Activated CD4-positive, alpha-beta memory T cell treated with anti-CD3 and anti-CD28 coated beads, Interleukin-2, amount 10 ng/mL, durations not matched to agents 7 days and 5 days (primary cell): ENCODE measurements at regions not wholly inside any gene's neighbourhood (a gene's known extent, or its start where the extent isn't known, plus 50 kb on each side); places are given as distances from the start of the nearest gene placed in this dataset.

Experiments used
- CTCF ChIA-PET: fragments of 350-600 bp; sonication (Branson Sonifier 250); formaldehyde crosslinking; loops from one replicate; lab custom pipeline; 2021; ENCODE audit warnings: antibody characterized with exemption, inconsistent platforms; lab: Charles Lee
- POLR2A ChIA-PET: fragments of 350-600 bp; sonication (Branson Sonifier 250); formaldehyde crosslinking; loops from one replicate; lab custom pipeline; 2021; ENCODE audit warnings: antibody characterized with exemption; lab: Charles Lee
- DNase-seq: peaks from one replicate; pipeline ENCODE4 v3.0.0-alpha.2; 2020
- H3K27ac Mint-ChIP-seq: one replicate; pipeline ENCODE4 v1.8.0; 2021; ENCODE audit warnings: mild to moderate bottlenecking, mixed read lengths
- H3K27me3 Mint-ChIP-seq: one replicate; pipeline ENCODE4 v1.8.0; 2021; ENCODE audit warnings: mixed read lengths
- H3K36me3 Mint-ChIP-seq: one replicate; pipeline ENCODE4 v1.8.0; 2021; ENCODE audit warnings: low read depth, mixed read lengths
- H3K4me1 Mint-ChIP-seq: one replicate; pipeline ENCODE4 v1.8.0; 2021; ENCODE audit warnings: mixed read lengths
- H3K4me3 Mint-ChIP-seq: one replicate; pipeline ENCODE4 v1.8.0; 2021; ENCODE audit warnings: mild to moderate bottlenecking, mixed read lengths
- H3K9me3 Mint-ChIP-seq: one replicate; pipeline ENCODE4 v1.8.0; 2021; ENCODE audit warnings: mixed read lengths

- Mint-ChIP-seq H3K36me3 (no peaks in the 10 kb centered on the region), H3K4me3 (no peak overlapping the region), H3K27ac (no peak overlapping the region), H3K27me3 (no peaks in the 10 kb centered on the region), H3K4me1 (no peaks in the 10 kb centered on the region), H3K9me3 (peaks cover 5% of the 10 kb centered on the region)
- no peak for DNase-seq
- ChIA-PET CTCF (no interaction called here), POLR2A (no interaction called here)
Measured at GRCh38 chr20:55266361-55266760, 739.0 kb downstream of the CBLN4 start.

DNA sequence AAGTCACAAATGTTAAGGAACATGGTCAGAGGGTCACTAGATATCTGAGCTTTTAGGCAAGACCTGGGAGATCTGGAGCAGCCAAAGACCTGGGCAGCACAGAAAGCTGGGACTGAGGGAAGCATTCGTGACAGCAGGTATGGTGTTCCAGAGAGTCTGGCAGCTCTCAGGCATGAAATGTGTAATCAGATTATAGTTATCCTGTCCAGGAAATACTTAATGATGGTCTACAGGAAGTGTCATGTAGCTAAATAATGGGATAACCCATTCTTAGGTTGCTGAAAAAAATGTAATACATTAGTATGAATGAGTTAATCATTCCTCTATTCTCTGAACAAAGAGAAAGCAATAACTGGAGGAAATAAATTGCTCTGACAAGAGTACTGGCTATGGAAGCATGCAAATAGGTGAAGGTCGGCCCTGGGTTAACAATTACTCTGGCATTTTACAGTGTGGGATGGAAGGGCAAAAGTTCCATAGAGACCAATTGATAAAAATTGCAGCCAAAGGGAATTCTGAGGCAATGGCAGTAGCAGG is 740.5 kb downstream of the CBLN4 start:
- CTCF ChIA-PET, result no interaction called here
- no peak overlapping the region for H3K27ac Mint-ChIP-seq
- no peaks in the 10 kb centered on the region for H3K4me1 Mint-ChIP-seq
- peaks cover 5% of the 10 kb centered on the region for H3K9me3 Mint-ChIP-seq
- POLR2A ChIA-PET, result no interaction called here
- no peaks in the 10 kb centered on the region for H3K27me3 Mint-ChIP-seq
- H3K36me3 Mint-ChIP-seq, result no peaks in the 10 kb centered on the region
- DNase-seq, result no peak
- no peak overlapping the region for H3K4me3 Mint-ChIP-seq

DNA sequence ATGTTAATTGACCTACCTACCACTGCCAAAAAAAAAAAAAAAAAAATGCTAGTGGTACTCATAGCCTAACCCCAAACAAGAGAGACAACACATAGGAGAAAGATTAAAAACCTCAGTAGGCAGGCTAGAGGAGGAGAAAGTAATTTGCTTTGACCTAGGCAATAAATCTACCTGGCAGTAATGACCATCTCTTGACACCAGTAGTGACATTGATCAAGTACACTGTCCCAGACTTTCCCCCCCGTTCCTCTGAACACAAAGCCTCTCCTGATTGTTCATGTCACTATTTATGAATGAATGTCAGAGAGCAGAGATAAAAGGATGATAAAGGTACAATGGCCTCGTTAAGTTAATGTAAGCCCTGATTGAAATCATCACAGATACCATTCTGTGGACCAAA is 746.8 kb downstream of the CBLN4 start:
- H3K36me3 Mint-ChIP-seq, result no peaks in the 10 kb centered on the region
- ChIA-PET POLR2A (no interaction called here), CTCF (no interaction called here)
- no peak overlapping the region for H3K4me3 Mint-ChIP-seq
- no peaks in the 10 kb centered on the region for H3K27me3 Mint-ChIP-seq
- DNase-seq, result no peak
- peaks cover 9% of the 10 kb centered on the region for H3K9me3 Mint-ChIP-seq
- H3K27ac Mint-ChIP-seq, result no peak overlapping the region
- H3K4me1 Mint-ChIP-seq, result no peaks in the 10 kb centered on the region

DNA sequence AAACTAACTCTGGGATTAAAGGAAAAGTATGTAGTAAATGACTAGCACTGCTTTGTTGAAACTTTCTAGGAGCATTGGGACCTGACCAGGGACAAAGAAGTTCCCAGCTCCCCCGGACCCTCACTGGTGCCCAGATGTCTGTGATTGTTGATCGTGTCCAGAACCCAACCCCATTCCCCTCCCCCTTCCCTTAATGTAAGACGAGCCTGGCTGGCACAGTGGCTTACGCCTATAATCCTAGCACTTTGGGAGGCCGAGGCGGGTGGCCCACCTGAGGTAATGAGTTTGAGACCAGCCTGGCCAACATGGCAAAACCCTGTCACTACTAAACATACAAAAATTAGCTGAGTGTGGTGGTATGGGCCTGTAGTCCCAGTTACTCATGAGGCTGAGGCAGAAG is 750.3 kb downstream of the CBLN4 start:
- CTCF ChIA-PET, result no interaction called here
- POLR2A ChIA-PET, result no interaction called here
- H3K4me3 Mint-ChIP-seq, result no peak overlapping the region
- peaks cover 10% of the 10 kb centered on the region for H3K9me3 Mint-ChIP-seq
- no peaks in the 10 kb centered on the region for H3K4me1 Mint-ChIP-seq
- DNase-seq, result no peak
- H3K27me3 Mint-ChIP-seq, result no peaks in the 10 kb centered on the region
- H3K36me3 Mint-ChIP-seq, result no peaks in the 10 kb centered on the region
- H3K27ac Mint-ChIP-seq, result no peak overlapping the region

DNA sequence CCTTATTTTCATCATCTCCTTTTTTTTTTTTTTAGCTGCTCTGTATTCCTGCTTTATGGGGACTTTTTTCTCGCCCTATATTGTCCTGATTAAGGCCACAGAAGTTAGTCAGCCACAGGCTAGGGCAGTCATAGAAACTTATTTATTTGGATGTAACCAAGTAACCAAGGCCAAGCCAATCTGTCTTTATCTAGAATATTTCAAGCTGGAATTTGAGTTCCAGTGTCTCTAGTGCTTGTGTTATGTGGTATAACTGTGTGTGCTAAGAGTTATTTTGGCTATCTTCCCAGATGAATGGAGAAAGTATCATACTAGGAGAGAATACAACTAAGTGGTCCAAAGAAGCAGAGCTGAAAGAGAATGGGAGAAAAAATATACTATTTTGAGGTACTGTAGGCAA is 751.5 kb downstream of the CBLN4 start:
- Mint-ChIP-seq H3K27me3 (no peaks in the 10 kb centered on the region), H3K36me3 (no peaks in the 10 kb centered on the region), H3K4me1 (no peaks in the 10 kb centered on the region), H3K27ac (no peak overlapping the region), H3K9me3 (peaks cover 16% of the 10 kb centered on the region), H3K4me3 (no peak overlapping the region)
- POLR2A ChIA-PET, result no interaction called here
- no peak for DNase-seq
- CTCF ChIA-PET, result no interaction called here

- Mint-ChIP-seq H3K27me3 (no peaks in the 10 kb centered on the region), H3K9me3 (peaks cover 11% of the 10 kb centered on the region), H3K27ac (no peak overlapping the region), H3K4me1 (no peaks in the 10 kb centered on the region), H3K36me3 (no peaks in the 10 kb centered on the region), H3K4me3 (no peak overlapping the region)
- ChIA-PET POLR2A (no interaction called here), CTCF (no interaction called here)
- no peak for DNase-seq
Measured at GRCh38 chr20:55252521-55252920, 752.8 kb downstream of the CBLN4 start.

- Mint-ChIP-seq H3K4me3 (no peak overlapping the region), H3K9me3 (peaks cover 17% of the 10 kb centered on the region), H3K4me1 (no peaks in the 10 kb centered on the region), H3K27ac (no peak overlapping the region), H3K27me3 (no peaks in the 10 kb centered on the region), H3K36me3 (no peaks in the 10 kb centered on the region)
- ChIA-PET POLR2A (no interaction called here), CTCF (no interaction called here)
- DNase-seq, result no peak
Measured at GRCh38 chr20:55251170-55251569, 754.1 kb downstream of the CBLN4 start.

- POLR2A ChIA-PET, result no interaction called here
- CTCF ChIA-PET, result no interaction called here
- no peak overlapping the region for H3K27ac Mint-ChIP-seq
- peaks cover 16% of the 10 kb centered on the region for H3K9me3 Mint-ChIP-seq
- no peaks in the 10 kb centered on the region for H3K4me1 Mint-ChIP-seq
- H3K36me3 Mint-ChIP-seq, result no peaks in the 10 kb centered on the region
- no peaks in the 10 kb centered on the region for H3K27me3 Mint-ChIP-seq
- DNase-seq, result no peak
- H3K4me3 Mint-ChIP-seq, result no peak overlapping the region
Measured at GRCh38 chr20:55242853-55243252, 762.5 kb downstream of the CBLN4 start.

DNA sequence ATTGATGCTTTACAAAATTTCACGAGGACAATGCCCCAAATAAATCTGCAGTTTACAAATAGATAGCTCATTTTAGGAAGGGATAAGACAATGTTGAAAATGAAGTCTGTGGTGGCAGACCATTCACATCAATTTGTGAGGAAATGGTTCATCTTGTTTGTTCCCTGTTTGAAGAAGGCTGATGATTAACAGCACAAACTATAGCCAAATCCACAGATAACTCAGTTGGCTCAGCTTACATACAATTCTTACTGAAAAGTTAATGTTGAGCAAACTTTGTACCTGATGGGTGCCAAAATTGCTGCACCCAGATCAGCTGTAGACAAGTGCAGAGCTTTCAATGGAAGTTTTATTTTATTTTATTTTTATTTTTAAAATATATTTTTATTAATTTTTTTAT is 763.9 kb downstream of the DOK5 start:
- Mint-ChIP-seq H3K4me1 (no peaks in the 10 kb centered on the region), H3K4me3 (no peak overlapping the region)
- CTCF ChIA-PET, result no interaction called here

DNA sequence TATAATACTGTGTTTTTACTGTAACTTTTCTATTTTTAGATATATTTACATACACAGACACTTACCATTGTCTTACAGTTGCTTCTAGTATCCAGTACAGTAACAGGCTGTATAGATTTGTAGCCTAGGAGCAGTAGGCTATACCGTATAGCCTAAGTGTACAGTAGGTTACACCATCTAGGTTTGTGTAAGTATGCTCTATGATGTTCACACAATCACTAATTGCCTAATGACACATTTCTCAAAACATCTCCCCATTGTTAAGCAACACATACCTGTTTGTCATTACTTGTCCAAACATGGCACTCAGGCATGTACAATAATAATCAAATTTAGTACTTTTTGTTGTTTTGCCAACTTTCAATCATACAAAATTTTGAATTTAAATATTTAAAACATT is 757.3 kb downstream of the DOK5 start:
- POLR2A ChIA-PET, result no interaction called here
- CTCF ChIA-PET, result no interaction called here
- peaks cover under 1% of the 10 kb centered on the region for H3K9me3 Mint-ChIP-seq
- no peaks in the 10 kb centered on the region for H3K4me1 Mint-ChIP-seq
- no peak for DNase-seq
- no peak overlapping the region for H3K27ac Mint-ChIP-seq
- no peaks in the 10 kb centered on the region for H3K36me3 Mint-ChIP-seq
- no peaks in the 10 kb centered on the region for H3K27me3 Mint-ChIP-seq
- H3K4me3 Mint-ChIP-seq, result no peak overlapping the region

More for the DNA sequence above, 763.9 kb downstream of the DOK5 start:
- POLR2A ChIA-PET, result no interaction called here
- H3K36me3 Mint-ChIP-seq, result no peaks in the 10 kb centered on the region
- H3K9me3 Mint-ChIP-seq, result peaks cover 6% of the 10 kb centered on the region
- H3K27ac Mint-ChIP-seq, result no peak overlapping the region
- DNase-seq, result no peak
- no peaks in the 10 kb centered on the region for H3K27me3 Mint-ChIP-seq

DNA sequence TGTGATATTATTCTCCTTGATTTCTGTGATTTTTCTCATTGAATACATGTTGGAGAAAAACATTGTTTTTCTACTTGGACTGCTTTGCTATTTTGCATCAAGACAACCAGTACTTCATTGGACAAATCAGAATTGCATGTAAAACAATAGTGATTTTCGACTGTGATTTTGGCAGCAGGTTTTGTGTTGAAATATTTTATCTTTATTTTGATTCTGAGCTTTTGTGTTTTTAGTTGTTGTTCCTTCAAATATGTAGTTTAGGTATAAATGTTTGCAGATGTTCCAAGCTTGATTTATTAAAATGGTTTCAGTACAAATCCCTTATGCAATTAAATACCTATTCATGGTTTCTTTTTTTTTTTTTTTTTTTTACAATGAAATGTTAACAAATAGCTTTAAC is 754.1 kb downstream of the DOK5 start:
- Mint-ChIP-seq H3K36me3 (no peaks in the 10 kb centered on the region), H3K4me3 (no peak overlapping the region), H3K4me1 (no peaks in the 10 kb centered on the region), H3K27ac (no peak overlapping the region), H3K9me3 (peaks cover 8% of the 10 kb centered on the region), H3K27me3 (no peaks in the 10 kb centered on the region)
- ChIA-PET CTCF (no interaction called here), POLR2A (no interaction called here)
- no peak for DNase-seq

- H3K9me3 Mint-ChIP-seq, result peaks cover 17% of the 10 kb centered on the region
- H3K36me3 Mint-ChIP-seq, result no peaks in the 10 kb centered on the region
- H3K27ac Mint-ChIP-seq, result no peak overlapping the region
- H3K27me3 Mint-ChIP-seq, result no peaks in the 10 kb centered on the region
- no peak overlapping the region for H3K4me3 Mint-ChIP-seq
- no peak for DNase-seq
- ChIA-PET CTCF (no interaction called here), POLR2A (no interaction called here)
- no peaks in the 10 kb centered on the region for H3K4me1 Mint-ChIP-seq
Measured at GRCh38 chr20:55216525-55217242, 741.3 kb downstream of the DOK5 start.

GRCh38 chr20:55213653-55214052 is 738.3 kb downstream of the DOK5 start:
- Mint-ChIP-seq H3K27me3 (no peaks in the 10 kb centered on the region), H3K36me3 (no peaks in the 10 kb centered on the region), H3K27ac (no peak overlapping the region), H3K4me3 (no peak overlapping the region), H3K4me1 (no peaks in the 10 kb centered on the region), H3K9me3 (peaks cover 13% of the 10 kb centered on the region)
- no peak for DNase-seq
- ChIA-PET CTCF (no interaction called here), POLR2A (no interaction called here)

DNA sequence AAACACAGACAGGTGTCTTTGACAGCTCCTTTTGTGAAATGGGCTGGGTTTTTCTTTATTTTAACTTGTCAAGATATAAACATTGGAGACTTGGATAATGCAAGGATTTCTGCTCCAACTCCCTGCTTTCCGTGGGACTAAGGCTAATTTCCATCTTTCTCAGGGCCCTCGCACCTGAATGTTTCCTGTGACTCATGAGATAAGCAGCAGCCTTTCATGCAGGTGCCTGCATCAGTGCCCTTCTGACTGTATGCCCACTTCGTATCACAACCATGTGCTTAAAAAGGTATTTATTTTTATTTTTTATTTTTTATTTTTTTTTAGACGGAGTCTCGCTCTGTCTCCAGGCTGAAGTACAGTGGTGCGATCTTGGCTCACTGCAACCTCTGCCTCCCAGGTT is 736.1 kb downstream of the DOK5 start:
- no peak overlapping the region for H3K27ac Mint-ChIP-seq
- H3K4me1 Mint-ChIP-seq, result no peaks in the 10 kb centered on the region
- H3K27me3 Mint-ChIP-seq, result no peaks in the 10 kb centered on the region
- H3K9me3 Mint-ChIP-seq, result peaks cover 10% of the 10 kb centered on the region
- H3K36me3 Mint-ChIP-seq, result no peaks in the 10 kb centered on the region
- ChIA-PET CTCF (no interaction called here), POLR2A (no interaction called here)
- H3K4me3 Mint-ChIP-seq, result no peak overlapping the region
- DNase-seq, result no peak
